Fibroblast of the conjunctiva (primary cell): ENCODE measurements at regions not wholly inside any gene's neighbourhood (a gene's known extent, or its start where the extent isn't known, plus 50 kb on each side); places are given as distances from the start of the nearest gene placed in this dataset.

ENCODE experiments used
- DNase-seq: peaks from one replicate; pipeline ENCODE4 v3.0.0-alpha.2; 2010; ENCODE audit warnings: low read depth

DNA sequence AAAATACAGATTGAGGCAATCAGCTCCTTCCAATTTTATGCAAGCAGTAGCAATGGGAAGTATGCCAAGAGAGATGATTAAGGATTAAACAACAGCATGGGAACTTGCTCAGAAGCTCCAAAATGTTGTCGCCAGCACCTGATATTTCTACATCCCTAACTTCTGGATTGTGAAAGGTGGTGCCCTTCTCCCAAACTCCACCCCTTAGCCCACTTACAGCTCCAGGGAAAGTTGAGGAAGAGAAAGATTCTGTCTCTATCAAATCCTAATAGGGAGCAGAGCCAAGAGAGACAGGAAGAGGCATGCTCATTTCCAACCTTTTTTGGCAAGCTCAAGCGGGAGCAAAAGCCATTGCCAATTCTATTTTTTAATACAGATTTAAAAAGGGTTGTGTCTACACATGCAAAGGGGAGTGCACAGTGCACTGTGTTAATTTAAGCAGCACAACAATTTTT, 92.4 kb upstream of the NR3C1 start:
- peak; percentile 50 for DNase-seq

DNA sequence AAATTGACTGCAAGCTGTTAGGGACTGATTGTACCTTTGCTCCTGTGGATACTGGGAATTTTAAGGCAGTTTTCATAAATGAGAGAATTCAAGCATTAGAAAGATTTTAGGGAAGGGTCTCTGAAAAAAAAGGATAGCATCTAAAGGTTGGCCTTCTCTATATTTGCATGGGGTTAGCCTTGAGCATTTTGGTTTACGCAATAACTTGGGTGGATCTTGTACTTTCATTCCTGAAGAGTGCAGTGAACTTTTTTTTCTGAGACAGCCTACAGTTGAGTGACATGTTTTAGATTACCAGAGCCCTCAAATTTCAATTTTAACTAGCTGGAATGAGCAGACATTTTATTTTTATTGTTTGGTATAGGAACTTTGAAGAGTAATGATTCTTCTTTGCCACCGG, 91.6 kb upstream of the NR3C1 start:
- peak; percentile 28 for DNase-seq

DNA sequence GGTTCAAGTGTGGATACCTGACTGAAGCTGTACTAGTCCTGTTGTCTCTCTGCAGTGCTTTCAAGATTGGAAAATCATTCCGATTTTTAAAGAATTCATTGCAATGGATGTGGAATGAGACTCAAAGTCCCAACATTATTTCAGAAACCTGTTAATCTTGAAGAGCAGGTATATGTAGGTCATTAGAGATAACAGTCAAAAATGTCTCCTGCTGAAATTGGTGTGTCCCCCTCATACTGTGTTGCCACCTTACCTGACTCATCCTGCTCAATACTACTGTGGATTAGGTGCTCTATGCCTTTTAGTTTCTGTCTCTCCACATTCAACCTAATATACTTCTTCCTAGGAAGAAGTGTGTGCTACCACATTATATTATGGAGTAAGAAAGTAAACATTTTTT, 91.1 kb upstream of the NR3C1 start:
- no peak for DNase-seq

DNA sequence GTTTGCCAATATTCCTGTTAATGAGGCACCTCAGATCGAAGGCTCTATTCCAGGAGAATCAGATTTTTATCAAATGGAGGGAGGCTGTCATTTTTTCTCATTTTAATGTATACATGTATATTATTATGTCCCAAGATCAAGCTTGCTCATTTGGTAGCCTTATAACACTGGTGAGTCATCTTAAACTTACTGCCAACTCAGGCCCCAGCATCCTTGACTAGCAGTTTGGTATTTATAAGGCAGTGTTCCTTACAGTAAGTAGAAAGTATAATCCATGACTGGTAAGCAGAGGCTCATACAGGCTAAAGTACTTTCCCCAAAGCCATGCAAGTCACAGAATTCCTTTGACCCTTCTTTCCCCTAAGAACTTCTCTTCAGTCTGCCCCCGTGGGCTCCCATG, 90.7 kb upstream of the NR3C1 start:
- DNase-seq: peak; percentile 75

DNA sequence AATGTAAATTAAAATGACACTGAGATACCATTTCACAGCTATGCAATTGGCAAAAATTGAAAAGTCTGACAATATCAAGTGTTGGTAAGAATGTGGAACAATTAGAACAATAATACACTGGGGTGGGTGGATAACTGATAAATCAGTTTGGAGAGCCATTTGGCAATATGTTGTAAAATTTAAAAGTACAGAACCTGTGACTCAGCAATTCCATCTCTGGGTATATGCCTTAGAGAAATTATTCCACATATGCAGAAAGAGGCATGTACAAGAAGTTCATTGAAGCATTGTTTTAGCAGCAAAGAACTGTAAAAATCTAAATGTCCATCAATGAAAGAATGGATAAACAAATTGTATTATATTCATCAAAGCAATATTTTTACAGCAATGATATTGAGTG, 89.3 kb upstream of the NR3C1 start:
- DNase-seq: no peak

DNA sequence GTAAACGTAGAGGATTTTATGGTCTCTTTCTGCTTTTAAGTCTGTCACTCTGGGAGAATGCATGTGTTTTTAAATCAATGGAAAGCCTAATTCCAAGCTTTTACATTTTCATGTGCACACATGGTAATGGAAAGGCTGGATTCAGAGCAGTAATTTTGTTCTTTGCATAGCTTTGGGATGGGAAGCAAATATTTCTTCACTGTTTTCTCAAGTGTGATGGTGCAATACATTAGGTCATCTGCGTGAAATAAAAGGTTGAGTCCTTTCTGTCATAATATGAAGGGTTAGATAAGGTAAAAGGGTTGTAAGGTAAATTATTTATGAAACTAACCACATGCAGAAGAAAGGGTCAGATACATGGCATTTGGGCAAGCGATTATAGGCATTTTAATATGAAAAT, 88.2 kb upstream of the NR3C1 start:
- no peak for DNase-seq

DNA sequence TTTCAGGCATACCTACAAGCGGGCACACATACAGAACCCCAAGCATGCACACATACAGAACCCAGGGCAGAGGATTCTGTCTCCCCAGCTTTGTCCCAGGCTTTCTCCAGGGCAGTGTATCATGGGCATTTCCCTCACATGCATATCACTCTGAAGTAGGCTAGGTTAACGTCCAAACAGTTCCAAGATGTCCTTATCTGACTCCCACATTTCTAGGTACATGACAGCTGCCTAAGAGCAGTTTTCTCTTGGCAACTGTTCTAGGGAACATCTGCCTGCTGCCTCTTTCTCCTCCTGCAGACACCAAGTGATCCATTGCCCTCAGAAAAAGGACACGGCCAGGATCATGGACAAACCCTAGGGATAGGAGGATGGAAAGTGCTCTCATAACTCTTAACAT, 84.9 kb upstream of the NR3C1 start:
- DNase-seq: no peak

DNA sequence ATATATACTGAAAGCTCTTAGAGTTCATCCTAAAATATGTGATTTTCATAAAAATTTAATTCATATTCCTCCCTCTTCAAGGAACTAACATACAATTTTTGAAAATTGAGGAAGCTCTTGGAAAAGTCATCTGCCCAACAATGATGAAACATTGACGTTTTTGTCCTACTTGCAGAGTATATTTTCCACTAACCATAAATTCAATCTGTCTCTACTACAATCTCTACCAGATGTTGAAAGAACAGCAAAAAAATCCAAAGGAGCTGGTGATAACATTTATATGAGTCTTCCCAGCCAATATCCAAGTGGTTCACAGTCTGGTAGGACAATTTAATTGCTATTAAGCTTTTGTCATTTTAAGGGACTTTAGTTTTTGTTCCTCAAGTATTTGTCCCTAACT, 81.1 kb upstream of the NR3C1 start:
- no peak for DNase-seq

DNA sequence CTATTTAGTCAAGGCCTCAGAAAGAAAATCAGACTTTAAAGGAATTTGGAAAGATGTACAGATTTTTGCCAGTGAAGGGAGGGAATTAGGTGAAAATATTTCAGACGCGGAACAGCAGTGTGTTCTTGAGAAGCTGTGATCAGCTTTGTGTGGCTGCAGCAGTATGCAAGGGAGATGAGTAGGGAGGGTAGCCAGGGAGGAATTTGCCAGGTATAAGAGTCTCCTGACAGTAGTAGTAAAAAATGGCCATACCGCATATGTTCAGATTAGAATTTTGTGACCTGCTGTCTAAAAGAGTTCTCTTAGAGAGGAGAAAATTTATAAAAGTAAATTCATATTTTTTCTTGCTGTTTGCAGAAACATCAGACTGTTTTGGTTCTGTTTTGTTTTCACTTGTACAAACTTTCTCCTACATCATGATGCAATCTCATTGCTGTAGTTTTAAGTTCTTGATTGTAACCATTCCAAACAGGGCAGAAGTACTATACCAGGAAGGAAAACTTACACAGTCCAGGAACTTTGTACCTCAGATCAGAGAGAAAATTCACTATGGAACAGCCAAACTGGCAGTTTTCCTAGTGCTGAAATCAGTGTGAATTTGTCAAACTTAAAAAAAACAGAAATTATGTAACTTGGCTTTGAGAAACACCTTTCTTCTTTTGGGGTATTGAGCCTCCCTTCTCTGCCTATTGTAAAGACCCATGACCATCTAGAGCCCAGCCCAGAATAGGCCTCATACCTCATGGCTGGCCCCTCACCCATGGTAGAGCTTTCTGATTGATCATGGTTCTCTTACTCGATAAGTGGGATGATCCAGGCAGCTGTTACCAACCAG, 78.4 kb upstream of the NR3C1 start:
- DNase-seq: peak; percentile 58

DNA sequence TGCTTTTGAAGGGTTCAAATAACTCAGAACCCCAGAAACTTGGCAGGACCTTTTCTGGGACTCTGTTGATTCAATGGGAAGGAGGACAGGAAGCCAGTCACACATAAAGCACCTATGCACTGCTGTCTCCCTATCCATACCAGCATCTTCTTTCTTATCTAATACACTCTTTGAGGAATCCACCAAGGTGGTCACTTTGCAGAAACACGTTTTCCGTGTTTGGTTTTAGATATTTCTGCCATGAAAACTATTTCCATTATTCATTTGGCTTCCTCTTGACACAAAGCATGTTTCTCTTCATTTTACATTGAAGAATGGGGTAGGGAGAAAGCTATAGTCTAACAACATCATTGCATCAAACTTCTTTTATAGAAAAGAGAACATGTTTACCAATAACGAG, 76.5 kb upstream of the NR3C1 start:
- no peak for DNase-seq

DNA sequence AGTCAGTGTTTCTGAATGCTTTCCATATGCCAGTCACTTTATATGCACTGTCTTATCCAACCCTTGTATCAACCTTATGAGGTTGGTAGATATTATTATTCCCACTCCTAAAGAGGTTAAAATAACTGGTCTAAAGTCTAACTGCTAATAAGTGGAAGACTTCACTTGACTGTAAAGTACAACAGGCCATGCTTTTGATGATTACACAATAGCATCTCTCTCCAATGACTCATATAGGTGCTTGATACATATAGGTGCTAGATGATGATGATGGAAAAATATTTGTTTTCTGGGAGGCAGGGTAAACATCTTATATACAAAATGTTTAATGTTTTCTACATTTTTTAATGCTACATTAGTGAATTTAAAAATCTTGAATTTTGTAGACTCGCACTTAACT, 75.9 kb upstream of the NR3C1 start:
- DNase-seq: no peak

DNA sequence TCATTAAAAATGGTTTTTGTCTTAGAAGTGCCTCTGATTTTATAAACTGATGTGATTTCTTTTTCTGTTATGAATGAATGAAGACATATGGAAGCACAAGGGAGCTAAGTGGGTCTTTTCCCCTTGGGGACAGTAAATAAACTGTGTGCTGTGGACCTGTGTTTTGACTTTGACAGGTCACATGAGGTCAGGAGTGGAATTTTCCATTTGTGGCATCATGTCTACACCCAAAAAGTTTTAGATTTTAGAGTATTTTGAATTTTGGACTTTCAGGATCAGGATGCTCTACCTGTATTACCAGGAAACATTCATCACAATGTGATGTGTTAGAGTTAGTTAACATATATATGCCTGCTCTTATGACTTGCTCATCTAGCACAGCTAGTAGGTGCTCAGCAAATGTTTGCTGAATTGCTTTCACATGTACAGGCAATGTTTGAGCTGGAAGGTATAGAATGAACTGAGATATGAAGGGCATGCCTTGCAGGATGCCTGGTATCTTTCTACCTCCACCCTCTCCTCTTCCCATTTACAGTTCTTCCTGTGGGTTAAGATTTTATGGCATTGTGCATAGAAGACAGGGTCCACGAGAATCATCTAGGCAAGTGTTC, 73.2 kb upstream of the NR3C1 start:
- DNase-seq: no peak

DNA sequence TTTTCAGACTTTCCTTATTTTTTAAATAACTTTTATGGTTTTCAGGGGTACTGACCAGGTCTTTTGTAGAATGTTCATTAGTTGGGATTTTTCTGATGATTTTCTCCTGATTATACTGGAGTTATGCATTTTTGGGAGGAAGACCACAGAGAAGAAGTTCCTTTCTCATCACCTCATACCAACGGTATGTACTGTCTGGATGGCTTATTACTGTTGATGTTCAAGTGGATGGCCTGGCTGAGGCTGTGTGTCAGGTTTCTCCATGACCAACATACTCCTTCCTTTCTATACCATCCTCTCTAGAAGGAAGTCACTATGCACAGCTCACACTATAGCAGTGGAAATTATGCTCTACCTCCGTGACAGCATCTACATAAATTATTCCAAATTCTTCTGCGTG, 71.1 kb upstream of the NR3C1 start:
- no peak for DNase-seq

DNA sequence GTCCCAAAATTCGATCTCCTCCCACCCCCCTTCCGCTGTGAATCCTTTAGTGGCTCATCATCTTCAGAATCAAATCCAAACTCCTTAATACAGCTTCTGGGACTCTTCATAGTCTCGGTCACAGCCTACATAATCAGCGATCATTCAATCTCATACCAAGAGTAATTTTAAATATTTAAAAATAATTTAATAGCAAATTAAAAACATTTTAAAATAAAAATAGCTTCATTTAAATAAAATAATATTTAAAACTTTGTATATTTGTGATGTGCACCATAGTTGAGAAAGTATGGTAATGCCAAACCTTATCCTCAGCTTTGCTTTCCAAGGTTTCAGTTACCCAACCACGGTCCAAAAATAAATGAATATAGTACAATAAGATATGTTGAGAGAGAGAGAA, 70.0 kb upstream of the NR3C1 start:
- no peak for DNase-seq

DNA sequence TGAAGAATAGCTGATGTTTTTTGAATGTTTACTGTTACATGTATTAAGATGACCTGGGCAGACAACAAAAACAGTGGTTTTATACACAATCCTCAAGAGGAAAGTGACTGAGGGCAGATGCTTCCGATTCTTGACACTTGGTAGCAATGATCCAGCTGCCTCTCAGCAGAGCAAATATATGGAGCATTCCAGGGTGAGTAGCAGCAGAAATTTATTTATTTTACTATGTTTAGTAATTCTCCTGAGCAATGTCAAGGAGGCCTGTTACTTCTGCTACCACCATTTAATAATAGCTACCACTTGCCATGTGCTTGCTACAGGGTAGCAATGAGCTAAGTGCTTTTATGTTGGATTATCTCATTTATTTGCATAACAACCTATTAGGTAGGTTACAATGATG, 69.1 kb upstream of the NR3C1 start:
- no peak for DNase-seq

DNA sequence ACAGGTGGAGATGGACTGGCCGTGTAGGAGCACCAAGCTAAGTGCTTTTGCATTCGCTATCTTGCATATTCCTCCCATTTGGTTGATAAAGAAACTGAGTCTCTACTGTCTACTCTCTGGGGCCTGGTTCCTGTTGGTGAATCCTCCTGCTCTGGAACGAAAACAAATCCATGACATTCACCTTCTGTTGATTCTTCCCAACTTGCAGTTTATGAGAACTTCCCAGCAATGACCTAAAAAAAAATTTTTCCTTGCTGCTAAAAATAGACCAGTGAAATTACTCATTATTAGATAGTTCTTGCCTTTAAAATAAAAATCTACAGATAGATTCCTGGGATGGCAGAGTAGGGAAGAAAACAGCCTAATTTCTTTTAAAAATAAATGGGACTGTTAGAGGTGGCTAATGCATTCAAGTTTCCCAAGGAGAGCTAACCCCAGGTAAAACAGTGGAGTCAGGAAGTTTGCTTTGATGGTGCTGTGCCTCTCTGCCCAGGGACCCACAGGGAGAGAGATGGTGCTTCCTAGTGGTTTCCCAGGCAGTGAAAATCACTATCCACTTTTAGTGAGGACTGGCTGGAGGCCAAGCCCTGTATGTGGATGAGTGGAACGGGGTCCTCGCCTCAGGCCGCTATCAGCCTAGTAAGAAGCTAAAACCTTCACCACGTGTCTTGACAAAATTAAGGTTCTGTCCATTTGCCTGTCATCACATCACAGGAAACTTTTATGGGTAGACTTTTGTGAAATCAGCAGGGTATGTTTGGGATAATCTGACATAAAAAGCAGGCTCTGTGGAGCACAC, 68.4 kb upstream of the NR3C1 start:
- DNase-seq: no peak

DNA sequence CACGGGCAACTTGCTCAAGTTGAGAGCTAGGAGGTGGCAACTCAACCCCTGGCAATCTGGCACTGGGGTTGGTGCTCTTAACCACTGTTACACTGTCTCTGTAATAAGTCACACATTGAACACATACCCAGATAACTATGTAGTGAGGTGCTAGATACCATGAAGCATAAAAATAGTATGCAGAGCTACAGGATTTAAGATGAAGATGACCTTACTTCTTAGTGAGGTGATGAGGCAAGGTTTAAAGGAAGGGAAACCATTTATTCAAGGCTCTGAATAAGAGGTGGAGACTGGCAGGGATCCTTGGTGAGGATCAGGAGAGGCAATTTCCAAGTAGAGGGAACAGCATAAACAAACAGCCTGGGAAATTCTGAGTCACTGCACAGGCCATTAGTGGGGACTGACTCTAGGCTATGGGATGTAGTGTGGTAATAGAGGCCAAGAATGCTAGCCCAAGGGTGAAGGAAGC, 67.6 kb upstream of the NR3C1 start:
- no peak for DNase-seq

DNA sequence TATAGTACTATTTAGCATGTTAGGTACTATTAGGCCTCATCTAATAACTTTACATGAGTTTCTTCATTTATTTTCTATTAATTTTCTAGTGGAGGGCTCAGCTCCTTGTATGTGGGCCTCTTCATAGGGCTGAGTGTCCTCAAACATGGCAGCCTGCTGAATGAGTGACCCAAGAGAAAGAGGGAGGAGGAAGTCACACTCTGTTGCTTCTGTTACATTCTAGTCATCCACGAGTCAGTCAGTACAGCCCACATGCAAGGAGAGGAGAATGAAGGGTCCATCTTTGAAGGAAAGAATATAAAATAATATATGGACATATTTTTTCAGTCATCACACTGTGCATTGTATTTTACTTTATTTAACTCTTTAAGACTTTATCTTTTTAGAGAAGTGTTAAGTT, 66.6 kb upstream of the NR3C1 start:
- DNase-seq: no peak

DNA sequence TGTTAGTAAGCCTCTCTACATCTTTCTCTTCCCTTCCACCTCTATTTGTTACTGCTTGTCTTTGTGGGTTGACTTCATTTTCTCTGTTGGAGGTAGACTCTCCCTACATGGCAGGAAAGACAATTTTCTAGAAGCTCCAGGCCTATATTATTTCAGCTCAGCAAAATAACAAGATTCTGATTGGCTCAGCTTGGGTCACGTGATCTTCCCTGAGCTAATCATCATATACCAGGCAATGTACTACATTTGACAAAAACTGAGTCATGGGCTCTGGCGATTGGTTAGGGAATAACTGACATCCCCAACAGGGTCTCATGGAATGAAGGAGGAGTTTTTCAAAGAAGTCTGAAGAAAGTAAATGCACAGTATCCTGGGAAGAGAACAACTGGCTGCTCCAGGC, 65.6 kb upstream of the NR3C1 start:
- DNase-seq: no peak

DNA sequence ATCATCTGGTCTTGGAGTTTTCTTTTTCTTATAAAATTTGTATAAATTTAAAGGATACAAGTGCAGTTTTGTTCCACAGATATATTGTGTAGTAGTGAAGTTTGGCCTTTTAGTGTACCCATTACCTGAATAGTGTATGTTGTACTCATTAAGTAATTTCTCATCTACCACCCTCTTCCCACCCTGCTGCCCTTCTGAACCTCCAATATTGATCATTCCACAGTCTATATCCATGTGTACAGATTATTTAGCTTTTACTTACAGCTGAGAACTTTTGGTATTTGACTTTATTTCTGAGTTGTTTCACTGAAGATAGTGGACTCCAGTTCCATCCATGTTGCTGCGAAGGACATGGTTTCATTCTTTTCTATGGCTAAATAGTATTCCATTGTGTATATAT, 63.1 kb upstream of the NR3C1 start:
- no peak for DNase-seq

DNA sequence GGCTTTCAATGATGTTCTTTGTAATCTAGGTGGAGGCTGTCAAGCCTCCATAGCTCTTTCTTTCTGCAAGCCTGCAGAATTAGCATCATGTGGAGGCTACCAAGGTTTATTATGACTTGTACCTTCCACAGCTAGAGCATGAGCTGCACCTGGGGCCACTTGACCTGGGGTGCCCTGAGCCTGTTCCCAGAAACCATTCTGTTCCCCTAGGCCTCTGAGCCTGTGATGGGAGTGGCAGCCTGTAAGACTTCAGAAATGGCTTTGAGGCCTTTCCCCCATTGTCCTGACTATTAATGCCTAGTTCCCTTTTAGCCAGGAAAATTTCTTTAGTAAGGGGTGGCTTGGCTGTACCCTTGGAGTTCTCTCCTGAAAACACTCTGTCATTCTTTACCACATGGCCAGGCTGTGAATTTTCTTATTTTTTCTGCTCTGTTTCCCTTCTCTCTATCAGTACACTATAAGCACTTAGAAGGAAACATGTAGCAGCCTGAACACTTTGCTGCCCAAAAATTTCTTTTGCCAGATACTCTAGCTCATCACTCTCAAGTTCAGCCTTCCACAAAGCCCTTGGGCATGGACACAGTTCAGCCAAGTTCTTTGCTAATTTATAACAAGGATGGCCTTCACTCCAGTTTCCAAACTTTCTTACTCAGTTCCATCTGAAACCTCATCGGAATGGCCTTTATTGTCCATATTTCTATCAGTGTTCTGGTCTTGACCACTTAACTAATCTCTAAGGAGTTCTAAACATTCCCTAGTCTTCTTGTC, 61.4 kb upstream of the NR3C1 start:
- no peak for DNase-seq

DNA sequence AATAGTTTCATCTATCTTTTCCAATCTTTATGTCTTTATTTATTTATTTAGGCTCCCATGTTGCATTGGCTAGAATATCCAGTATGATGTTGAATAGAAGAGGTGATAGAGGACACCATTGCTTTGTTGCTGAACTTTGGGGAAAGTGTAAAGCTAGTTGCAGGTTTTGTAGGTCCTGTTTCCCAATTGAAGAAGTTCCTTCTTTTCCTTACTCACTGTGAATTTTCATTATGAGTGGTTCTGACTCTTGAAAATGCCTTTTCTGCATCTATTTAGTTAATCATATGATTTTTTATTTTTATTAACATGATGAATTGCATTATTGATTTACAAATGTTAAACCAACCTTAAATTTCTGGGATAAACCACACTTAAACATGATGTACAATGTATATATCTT, 58.9 kb upstream of the NR3C1 start:
- DNase-seq: no peak
